Ovary (tissue), 7 donors: ENCODE measurements at regions not wholly inside any gene's neighbourhood (a gene's known extent, or its start where the extent isn't known, plus 50 kb on each side); places are given as distances from the start of the nearest gene placed in this dataset.
"Not testable (repeated sequence)": the region's sequence is repeated elsewhere in the genome, so short reads cannot be mapped to it uniquely, and the experiment has no call there.

Experiments used
- DNase-seq, 5 donors: peaks; one replicate each; pipeline ENCODE4 v3.0.0-alpha.2; 2019 to 2020
- H3K27ac ChIP-seq, 2 donors: fragments of 200-600 bp; one replicate each; pipeline versions ENCODE4 v1.5.1 to v1.8.0; 2019 to 2022
- H3K27me3 ChIP-seq: fragments of 200-600 bp; one replicate; pipeline ENCODE4 v1.8.0; 2022
- H3K36me3 ChIP-seq: fragments of 200-600 bp; sonication (generic); one replicate; pipeline ENCODE4 v1.5.1; 2019
- H3K4me1 ChIP-seq: one replicate; pipeline ENCODE4 v1.8.1; 2013; ENCODE audit warnings: mild to moderate bottlenecking, moderate library complexity; ENCODE audit not compliant: insufficient read depth
- H3K4me3 ChIP-seq: fragments of 200-600 bp; sonication (generic); one replicate; pipeline ENCODE4 v1.5.1; 2017
- H3K9me3 ChIP-seq, 2 donors: fragments of 200-600 bp in 1 of 2; sonication (generic) in 1 of 2; one replicate each; pipeline versions ENCODE4 v1.5.1 to v1.8.1; 2013 to 2019; ENCODE audit warnings: mild to moderate bottlenecking in 1 of 2, moderate library complexity in 1 of 2
- CTCF ChIP-seq, 3 donors: fragments of 450-650 bp in 2 of 3; fragments of 200-600 bp in 1 of 3; IDR thresholded peaks; one replicate each; pipeline versions ENCODE4 v1.5.1 to v1.8.0; 2016 to 2022; ENCODE audit warnings: antibody characterized with exemption in 3 of 3, mild to moderate bottlenecking in 1 of 3
- EP300 ChIP-seq: sonication (generic); formaldehyde crosslinking; IDR thresholded peaks from one replicate; pipeline ENCODE4 v1.6.1; 2017; ENCODE audit warnings: antibody characterized with exemption
- POLR2A ChIP-seq: fragments of 450-650 bp; IDR thresholded peaks from one replicate; pipeline ENCODE4 v1.6.1; 2017; ENCODE audit warnings: antibody characterized with exemption, mild to moderate bottlenecking, moderate library complexity
- WGBS, 3 donors: extraction: QIAGEN DNeasy Blood & Tissue Kit in 1 of 3; methylation state at CpG; one replicate each; pipeline versions ENCODE4 v1.1.5 to v1.1.7; 2013 to 2017; 5-methylcytosine and 5-hydroxymethylcytosine counted together
- intact Hi-C, 4 donors: fragments of 100-400 bp; cut with DNase I; formaldehyde crosslinking; loops; one replicate each; pipeline versions ENCODE4 v1.11.0 to v1.15.1; 2022 to 2023
- donor health status: DM: no; HTN: no; CAD: no; lungs with moderate emphysema.
- donor health status: DM: no; HTN: no; CAD: no.
- donor health status: Bipolar disorder and iron deficiency.
- donor health status: DM: no; HTN: no; CAD: no.
- donor health status: DM: yes; HTN: yes; CAD: no.

- intact Hi-C loops: no loop called here
- Histone ChIP-seq H3K9me3 (no peaks in the 10 kb centered on the region), H3K4me1 (no peaks in the 10 kb centered on the region), H3K36me3 (no peaks in the 10 kb centered on the region), H3K4me3 (no peak overlapping the region), H3K27ac (no peak overlapping the region), H3K27me3 (no peaks in the 10 kb centered on the region)
- no peak for DNase-seq
- TF ChIP-seq EP300 (no peak), POLR2A (no peak), CTCF (IDR thresholded peaks at IDR 0.05) (no peak)
Measured at GRCh38 chr13:81078048-81078447, 737.1 kb upstream of the SPRY2 start.

DNA sequence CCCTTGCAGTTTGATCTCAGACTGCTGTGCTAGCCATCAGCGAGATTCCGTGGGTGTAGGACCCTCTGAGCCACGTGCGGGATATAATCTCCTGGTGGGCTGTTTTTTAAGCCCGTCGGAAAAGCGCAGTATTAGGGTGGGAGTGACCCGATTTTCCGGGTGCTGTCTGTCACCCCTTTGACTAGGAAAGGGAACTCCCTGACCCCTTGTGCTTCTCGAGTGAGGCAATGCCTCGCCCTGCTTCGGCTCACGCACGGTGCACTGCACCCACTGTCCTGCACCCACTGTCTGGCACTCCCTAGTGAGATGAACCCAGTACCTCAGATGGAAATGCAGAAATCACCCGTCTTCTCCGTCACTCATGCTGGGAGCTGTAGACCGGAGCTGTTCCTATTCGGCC lies 728.9 kb upstream of the SPRY2 start:
- DNase-seq, H3K4me1 ChIP-seq, H3K36me3 ChIP-seq, intact Hi-C loops, H3K27me3 ChIP-seq, H3K4me3 ChIP-seq, H3K9me3 ChIP-seq, H3K27ac ChIP-seq: not testable (repeated sequence)
- WGBS, 3 donors: 91 to 96% (median 92%) methylated on average over 18 of the region's 18 CpGs

DNA sequence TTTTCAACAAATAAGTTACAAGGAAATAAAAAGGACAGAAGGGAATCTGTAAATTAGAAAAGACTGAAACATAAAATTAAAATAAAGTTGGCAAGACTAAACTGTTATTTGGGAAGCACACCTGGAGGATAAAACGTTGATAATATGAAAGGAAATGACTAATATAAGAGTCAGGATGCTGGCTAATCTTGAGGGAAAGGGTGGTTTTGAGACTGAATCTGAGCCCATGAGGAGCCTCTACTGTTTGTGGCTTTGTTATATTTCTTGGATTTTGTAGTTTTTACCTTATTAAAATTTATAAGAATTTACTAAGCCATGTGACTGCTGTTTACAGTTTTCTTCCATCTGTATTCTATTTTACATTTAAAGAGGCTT lies 718.0 kb upstream of the SPRY2 start:
- Histone ChIP-seq H3K36me3 (no peaks in the 10 kb centered on the region), H3K27ac (no peak overlapping the region), H3K9me3 (no peaks in the 10 kb centered on the region), H3K4me3 (no peak overlapping the region), H3K4me1 (no peaks in the 10 kb centered on the region), H3K27me3 (no peaks in the 10 kb centered on the region)
- 3 to 13% (median 5%) methylated on average over 1 of the region's 1 CpG for WGBS, 3 donors
- no peak for TF ChIP-seq POLR2A
- TF ChIP-seq EP300: no peak
- no peak for TF ChIP-seq CTCF (IDR thresholded peaks at IDR 0.05)
- no peak for DNase-seq
- intact Hi-C loops: no loop called here

- H3K9me3 ChIP-seq: no peaks in the 10 kb centered on the region
- no peak overlapping the region for H3K4me3 ChIP-seq
- WGBS, 3 donors: 45 to 53% (median 51%) methylated on average over 3 of the region's 3 CpGs
- TF ChIP-seq POLR2A (no peak), EP300 (no peak), CTCF (IDR thresholded peaks at IDR 0.05) (no peak)
- H3K27me3 ChIP-seq: no peaks in the 10 kb centered on the region
- H3K36me3 ChIP-seq: no peaks in the 10 kb centered on the region
- no peak overlapping the region for H3K27ac ChIP-seq
- no peaks in the 10 kb centered on the region for H3K4me1 ChIP-seq
- intact Hi-C loops: no loop called here
- DNase-seq: no peak
Measured at GRCh38 chr13:81058211-81058915, 717.4 kb upstream of the SPRY2 start.

DNA sequence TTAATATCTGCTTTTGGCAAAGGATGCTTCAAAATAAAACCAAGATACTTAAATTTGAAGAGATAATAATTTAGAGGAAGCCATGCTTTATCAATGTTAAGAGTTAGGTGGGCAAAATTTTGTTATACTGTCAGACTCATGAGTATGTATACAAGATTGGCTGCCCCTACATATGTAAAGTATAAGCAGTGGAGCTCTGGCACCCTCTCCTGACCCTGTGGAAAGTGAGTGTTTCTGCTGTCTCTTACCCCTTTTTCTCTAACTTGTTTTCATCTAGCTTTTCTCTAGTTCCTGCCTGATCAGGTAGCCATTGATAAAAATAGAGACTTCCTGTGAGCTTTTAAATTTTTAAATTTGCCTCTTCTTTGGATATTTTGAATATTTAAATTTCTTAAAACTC lies 710.9 kb upstream of the SPRY2 start:
- intact Hi-C loops: no loop called here
- TF ChIP-seq POLR2A (no peak), CTCF (IDR thresholded peaks at IDR 0.05) (no peak), EP300 (no peak)
- no peak overlapping the region for H3K27ac ChIP-seq
- H3K4me3 ChIP-seq: no peak overlapping the region
- no peaks in the 10 kb centered on the region for H3K27me3 ChIP-seq
- DNase-seq: no peak
- H3K36me3 ChIP-seq: no peaks in the 10 kb centered on the region
- H3K9me3 ChIP-seq: no peaks in the 10 kb centered on the region
- H3K4me1 ChIP-seq: no peaks in the 10 kb centered on the region
